ENCODE measurements at regions not wholly inside any gene's neighbourhood (a gene's known extent, or its start where the extent isn't known, plus 50 kb on each side); places are given as distances from the start of the nearest gene placed in this dataset.

DNA sequence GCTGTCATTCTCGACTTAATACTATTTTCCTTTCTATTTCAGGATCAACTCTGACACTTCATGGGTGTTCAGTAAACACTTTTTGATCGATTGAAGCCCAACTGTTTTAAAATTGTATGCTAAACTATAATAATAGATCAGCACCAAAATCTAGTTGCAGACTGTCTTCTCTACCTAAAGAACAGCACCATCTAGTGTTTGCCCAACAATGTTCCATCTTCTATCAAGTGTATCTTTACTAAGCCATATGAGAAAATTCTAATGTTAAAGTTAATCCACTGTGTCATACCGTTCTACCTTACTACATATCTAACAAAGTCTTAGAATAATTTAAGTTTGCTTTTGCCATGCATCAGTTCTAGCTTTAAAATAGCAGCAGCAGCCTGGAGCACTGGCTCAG, 113.0 kb upstream of the PRDX4 start:
- TF ChIP-seq RBM39 (IDR thresholded peaks at IDR 0.05; ENCODE audit: low read depth, low read length, poor library complexity, severe bottlenecking) (no peak), POLR2A (IDR thresholded peaks at IDR 0.05; ENCODE audit: insufficient read depth in 1 of 2, low read depth in 2 of 2, low read length in 2 of 2) (no peak)

Data from HepG2 (cell line).